HG02642 (cell line): ENCODE measurements at regions not wholly inside any gene's neighbourhood (a gene's known extent, or its start where the extent isn't known, plus 50 kb on each side); places are given as distances from the start of the nearest gene placed in this dataset.
"Not testable (repeated sequence)": the region's sequence is repeated elsewhere in the genome, so short reads cannot be mapped to it uniquely, and the experiment has no call there.

Experiments
- ATAC-seq: cut with Tn5 transposase; IDR thresholded peaks from one replicate; pipeline ENCODE4 v1.9.1; 2021; ENCODE audit warnings: mild to moderate bottlenecking; ENCODE audit not compliant: unreplicated experiment, poor library complexity

DNA sequence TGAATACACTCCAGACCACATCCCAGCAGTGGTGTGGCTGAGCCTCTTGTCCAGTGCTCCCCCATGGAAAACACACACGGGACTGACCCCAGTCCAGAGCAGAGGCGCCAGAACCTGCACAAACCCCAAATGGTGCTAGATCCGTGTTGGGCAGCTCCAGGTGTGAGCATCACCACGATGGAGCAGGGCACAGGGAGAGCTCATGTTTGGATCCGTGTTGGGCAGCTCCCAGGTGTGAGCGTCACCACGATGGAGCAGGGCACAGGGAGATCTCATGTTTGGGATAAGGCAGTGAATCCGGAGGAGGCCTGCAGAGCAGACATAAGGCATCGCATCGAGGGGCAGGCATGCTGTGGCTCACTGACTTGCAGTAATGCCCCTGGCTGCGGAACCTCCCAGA is 460.0 kb upstream of the MYT1L start:
- ATAC-seq, result no peak

DNA sequence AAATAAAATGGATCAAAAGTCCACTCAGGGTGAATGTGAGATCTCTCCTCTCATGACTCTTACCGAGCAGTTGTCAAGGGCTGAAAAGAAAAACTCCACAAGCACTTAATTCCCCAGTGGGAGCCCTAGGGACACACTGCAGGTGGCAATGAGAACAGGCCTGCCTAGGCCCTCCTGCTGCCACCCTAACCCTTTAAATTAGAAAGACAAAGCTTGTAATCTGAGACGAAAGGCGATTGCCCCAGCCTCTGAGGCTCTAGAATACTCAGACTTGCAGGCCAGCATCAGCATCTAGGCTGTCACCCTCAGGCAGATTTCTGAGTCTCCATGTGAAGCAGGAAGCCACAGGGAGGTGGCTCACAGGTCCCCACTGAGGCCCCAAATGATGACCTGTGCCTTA is 457.0 kb upstream of the MYT1L start:
- ATAC-seq, result no peak

DNA sequence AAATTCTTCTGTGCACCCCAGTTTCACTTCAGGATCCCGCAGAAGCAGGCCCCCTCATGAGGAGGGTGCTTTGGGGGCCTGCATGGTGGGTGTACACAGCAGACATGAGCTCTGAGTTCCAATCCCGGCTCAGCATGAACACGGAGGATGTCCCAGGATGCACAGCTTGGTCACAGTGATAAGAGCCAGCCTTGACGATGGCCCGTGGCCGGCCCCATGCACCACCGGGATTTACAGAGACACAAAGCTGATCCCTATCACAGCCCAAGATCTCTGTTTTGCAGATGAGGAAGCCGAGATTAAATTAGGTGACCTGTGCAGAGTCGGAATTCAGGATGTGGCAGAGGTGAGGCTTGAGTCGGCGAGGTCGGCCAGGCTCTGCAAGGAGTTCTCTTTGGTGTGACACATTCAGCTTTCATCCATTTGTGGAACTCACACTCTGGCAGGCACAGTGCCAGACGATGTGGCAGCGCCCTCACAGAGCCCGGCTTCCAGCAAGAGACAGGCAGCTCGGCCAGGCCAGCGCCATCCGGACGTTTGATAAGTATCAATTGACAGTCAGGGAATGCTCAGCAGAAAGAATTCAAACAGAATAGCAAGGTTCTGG is 456.3 kb upstream of the MYT1L start:
- no peak for ATAC-seq

DNA sequence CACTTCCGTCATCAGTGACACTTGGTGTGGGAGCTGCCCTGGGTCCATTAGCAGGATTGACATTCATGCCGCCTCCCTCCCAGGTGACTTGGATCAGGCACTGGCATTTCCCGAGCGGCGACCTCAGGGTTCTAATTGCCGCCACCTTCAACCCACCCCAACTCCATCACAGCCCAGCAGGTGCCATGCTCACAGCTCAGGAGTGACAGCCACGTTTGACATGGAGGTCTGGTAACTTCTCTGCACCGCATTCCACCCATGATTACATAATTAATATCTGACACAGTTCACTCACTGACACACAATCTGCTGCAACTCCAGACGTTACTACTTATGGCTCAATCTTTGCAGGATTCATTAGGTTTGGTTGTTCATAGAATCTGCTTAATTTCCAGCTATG is 450.9 kb upstream of the MYT1L start:
- ATAC-seq, result no peak

DNA sequence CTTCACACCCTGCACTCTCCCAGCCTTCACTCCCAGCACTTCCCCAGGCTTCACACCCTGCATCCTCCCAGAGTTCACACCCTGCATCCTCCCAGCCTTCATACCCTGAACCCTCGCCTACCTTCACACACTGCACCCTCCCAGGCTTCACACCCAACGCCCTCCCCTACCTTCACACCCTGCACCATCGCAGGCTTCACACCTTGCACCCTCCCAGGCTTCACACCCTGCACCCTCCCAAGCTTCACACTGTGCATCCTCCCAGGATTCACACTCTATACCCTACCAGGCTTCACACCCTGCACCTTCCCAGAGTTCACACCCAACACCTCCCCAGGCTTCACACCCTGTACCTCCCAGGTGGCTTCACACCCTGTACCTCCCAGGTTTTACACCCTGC is 448.7 kb upstream of the MYT1L start:
- ATAC-seq, result no peak

DNA sequence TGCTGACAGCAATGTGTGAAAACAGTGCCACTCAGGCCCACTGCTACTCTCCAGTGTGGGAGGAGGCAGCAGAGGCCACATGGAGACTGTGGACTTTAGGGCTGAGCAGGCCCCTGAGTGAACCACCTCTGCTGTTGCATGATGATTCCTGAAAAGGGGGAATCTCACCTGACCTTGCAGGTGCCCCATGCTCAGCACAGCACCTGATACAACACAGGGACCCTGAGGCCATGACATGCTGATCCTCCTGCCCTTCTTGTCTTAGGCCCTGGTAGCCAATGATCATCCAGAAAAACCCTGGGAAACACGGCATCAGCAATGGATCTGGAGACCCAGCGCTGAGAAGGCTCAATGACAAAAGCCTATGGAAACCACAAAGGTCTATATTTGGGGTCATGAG is 446.8 kb upstream of the MYT1L start:
- no peak for ATAC-seq

DNA sequence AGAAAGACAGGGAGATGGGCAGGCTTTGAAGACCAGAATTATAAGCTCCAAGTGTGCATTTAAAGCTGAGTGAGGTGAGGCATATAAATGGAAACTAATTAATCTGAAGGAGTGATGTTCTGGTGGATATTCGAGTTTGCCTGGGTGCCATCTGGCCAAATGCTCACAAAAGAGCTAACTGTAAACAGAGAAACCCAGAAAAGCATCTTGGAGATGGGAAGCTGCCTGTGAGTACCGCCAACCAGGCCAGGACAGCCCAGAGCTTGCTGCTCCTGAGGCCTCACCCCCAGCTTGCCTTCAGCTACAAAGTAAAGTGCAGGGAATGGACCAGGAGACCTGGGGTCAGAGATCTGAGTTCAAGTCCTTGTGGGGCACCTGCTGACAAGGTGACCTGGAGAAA is 446.1 kb upstream of the MYT1L start:
- no peak for ATAC-seq

DNA sequence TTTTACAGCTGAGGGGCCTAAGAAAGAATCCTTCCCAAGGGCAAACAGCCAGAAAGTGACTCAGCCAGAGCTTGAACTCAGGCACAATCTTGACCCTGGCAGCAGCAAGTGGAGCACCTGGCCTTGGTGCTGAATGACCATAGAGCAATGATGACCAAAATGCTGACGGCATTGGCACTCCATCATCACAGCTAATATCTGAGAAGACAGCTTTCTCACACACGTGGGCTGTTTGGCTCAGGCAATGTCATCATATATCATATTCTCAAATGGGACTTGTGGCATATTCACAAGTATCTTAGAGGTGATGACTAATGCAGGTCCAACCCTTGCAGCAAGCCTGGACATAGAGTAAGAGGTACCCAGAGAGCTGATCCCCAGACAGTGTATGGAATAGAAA is 443.9 kb upstream of the MYT1L start:
- ATAC-seq, result no peak

DNA sequence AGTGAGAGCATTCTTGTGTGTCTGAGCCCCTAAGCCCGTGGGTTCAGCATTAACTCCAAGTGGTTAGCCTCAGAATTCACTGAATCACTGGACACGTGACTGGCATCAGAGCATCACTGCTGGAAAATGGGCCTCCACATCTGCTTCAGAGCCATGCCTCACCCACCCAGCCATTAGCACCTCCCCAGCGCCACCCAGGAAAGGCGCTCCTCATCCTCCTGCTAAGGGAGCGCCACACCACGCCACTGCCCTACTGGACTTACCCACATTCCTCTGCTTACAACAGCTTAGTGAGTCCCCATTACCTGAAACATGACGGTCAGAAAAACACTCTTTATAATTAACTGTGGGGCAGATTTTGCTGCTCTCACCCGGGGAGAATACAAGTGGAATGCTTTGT is 442.6 kb upstream of the MYT1L start:
- no peak for ATAC-seq

DNA sequence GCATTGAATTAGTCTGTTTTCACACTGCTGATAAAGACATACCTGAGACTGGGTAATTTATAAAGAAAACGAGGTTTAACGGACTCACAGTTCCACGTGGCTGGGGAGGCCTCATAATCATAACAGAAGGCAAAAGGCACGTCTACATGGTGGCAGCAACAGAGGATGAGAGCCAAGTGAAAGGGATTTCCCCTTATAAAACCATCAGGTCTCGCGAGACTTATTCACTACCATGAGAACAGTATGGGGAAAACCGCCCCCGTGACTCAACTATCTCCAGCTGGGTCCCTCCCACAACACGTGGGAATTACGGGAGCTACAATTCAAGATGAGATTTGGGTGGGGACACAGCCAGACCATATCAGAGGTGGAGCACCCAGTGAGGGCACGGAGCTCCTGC is 442.0 kb upstream of the MYT1L start:
- ATAC-seq, result not testable (repeated sequence)

DNA sequence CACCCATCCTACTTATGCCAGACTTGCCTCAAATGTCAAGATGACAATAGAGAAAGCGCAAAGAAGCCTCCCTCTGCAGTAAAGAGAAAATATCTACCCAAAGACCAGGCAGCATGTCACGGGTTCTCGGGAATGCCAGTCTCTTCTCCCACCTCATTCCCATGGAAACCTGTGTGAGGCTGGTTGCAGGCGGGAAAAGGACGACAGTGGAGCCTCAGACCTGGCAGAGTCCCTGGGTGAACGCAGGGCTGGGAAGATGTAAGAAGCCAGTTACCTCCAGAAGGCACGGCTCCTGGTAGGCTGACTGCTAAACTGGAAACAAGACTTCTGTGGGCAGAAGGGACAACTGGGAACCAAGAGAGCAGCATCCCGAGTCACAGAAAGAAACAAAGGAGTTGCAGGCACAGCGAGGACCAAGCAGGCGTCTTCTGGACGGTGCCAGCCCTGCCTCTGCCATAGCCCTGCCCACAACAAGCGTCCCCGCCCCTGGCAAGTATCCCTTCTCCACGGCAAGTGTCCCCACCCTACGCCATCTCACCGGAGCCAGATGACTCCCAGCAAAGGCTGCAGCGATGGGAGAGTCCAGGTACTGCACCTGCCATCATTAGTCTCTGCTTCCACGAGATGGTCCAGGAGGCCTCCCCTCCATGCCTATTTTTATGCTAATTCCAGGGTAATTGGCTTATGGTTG is 440.8 kb upstream of the MYT1L start:
- ATAC-seq, result no peak

DNA sequence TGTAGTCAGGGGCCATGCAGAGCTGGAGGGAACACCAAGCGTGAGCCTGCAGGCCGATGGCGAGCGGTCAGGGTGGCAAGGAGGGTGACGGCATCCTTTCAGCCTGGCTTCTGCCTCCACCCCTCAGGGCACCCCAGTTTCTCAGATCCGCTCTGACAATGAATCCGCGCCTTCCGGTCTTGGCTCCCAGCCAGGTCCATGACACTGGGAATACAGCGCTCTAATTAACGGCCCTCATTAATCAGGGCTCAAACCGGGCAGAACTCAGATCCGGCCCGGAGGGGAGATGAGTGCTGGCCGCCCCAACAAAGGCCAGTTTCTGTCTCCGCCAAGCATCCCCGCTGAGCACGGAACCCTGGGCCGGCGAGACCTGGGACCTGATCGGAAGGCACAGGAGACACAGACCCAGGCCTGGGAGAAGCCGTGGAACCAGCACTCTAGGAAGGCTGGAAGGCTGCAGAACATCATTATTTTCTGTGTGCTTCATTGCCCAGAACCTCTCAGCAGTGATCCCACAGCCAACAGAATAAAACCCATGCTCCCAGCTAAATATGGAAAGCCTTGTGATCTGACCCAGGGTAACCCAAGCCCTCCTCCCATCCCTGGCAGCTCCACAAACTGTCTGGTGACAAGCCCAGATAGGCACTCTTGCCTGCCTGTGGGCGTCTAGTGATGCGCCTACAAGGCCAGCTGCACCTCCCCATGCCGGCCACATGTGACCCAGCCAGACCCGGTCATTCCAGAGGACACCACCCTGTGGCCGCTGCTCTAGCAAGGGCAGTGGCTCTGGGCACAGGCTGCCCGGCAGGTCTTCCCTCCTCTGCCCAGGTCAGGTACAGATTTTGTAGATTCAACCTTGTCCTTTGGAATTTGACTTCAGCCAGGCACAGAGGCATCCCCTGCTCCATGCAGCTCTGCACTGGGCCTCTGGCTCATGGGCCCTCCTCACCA is 438.7 kb upstream of the MYT1L start:
- ATAC-seq, result no peak

DNA sequence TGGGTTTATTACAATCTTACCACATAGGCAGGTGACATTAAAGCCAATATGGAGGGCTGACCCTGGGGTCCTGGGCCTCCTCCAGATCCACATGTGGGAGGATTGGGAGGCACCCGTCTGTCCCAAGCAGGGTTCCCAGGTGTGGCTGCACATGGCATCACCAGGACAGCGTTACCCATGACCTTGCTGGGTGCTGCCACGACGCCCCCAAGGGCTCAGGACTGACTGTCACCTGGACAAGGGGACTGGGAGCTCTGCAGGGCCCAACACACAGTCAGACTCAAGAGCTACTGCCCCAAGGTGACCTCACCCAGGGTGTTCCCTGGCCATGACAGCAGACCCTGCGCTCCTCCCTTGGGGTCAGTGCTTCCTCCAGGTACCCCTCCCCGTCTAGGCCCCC is 437.4 kb upstream of the MYT1L start:
- ATAC-seq, result no peak

DNA sequence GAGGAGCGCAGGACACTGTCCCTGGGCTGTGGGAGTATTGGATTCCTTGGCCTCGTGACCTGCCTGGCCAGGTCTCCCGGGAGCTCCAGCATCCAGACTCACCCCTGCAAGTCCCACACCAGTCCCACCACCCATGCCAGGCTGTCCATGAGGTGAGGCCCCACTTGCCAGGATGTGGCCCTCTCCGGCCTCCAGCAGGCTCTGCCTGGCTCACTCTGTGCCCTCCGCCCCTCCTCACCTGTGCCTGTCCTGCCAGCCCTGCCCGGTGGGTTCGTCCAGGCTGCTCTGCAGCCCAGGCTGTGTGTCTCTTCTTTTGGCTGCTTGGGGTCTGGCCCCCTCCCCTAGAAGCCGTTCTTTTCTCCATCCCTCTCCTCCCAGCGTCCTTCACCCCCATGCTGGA is 436.8 kb upstream of the MYT1L start:
- ATAC-seq, result no peak

DNA sequence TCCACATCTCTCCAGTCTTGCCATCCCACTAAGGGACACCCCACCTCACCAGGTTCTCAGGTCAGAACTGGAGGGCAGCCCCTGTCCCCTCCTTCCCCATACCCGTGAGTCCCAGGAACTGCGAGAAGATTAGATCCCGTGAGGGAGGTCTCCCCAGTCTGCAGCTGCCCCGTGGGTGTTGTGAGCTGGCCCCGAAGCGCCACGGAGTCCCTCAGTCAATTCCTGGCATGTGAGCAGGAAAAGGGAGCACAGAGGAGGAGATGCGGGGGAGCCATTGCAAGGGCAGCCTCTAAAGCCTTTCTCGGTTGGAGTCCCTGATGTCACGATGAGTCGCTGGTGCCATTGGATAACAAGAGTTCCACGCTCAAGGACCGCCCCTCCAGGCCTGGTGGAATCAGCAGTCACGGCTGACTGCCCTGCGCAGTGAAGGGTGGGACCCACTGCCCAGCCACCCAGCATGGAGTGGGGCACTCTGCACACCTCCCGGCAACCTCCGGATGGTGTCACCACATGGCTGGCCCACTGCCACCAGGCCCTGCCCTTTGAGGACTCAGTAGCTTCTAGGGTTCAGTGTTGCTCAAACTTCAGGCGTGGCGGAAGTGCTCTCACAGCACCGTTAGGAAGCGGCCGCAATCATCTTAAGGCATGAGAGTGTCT is 434.9 kb upstream of the MYT1L start:
- no peak for ATAC-seq

DNA sequence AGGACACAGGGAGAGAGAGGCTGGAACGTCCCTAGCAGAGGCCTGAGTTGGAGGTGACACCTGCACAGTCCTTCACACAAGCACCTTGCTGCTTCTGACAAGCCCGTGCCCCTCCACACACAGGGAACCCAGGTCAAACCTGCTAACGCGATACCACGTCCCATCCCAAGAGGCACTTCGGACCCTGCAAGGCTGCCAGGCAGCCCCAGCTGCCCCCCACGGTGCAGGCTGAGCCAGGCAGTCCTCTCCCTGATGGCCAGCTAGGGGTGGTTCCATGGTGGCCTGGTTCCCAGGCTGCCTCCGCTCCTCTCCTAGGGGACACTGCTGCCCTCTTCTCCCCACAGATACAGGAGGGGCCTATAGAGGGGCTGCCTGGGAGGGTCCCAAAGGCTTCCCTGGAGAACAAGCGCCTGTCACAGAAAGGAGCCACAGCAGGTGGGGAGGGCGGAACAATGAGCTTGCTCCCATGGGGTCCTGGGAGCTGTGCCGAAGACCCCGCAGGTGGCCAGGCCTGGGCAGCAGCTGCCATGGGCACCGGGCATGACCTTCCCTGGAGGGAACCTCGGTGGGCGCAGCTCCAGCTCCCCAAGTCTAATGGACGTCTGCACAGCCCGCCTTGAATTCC is 434.2 kb upstream of the MYT1L start:
- no peak for ATAC-seq

DNA sequence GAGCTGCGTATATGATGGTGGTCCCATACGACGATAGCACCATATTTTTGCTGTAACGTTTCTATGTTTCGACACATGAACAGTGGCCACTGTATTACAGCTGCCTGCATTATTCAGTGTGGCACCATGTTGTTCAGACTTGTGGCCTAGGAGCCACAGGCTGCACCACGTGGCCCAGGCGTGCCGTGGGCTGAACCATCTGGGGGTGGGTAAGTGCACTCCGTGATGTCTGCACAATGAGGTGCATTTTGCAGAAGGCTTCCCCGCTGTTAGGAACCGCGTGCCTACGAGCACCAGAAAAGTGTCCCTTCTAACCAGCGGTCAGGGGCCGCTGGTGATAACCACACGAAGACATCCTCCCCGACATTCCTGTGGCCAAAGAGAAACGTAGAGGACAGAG is 433.7 kb upstream of the MYT1L start:
- no peak for ATAC-seq

DNA sequence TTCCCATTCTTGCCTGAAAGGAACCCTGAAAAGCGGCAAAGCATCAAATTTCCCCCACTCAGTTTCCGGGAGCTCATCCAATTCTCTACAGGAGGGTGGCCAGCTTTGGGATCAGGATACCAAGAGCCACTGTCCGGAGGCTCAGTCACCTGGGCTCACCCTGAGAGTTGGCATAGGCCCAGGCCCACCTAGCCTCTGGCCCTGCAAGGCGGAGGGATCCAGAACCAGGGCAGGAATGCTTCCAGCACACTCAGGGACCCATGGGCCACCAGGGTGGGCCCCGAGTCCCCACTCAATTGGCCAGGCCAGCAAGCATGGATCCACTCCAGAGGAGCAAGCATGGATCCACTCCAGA is 432.9 kb upstream of the MYT1L start:
- ATAC-seq, result no peak

DNA sequence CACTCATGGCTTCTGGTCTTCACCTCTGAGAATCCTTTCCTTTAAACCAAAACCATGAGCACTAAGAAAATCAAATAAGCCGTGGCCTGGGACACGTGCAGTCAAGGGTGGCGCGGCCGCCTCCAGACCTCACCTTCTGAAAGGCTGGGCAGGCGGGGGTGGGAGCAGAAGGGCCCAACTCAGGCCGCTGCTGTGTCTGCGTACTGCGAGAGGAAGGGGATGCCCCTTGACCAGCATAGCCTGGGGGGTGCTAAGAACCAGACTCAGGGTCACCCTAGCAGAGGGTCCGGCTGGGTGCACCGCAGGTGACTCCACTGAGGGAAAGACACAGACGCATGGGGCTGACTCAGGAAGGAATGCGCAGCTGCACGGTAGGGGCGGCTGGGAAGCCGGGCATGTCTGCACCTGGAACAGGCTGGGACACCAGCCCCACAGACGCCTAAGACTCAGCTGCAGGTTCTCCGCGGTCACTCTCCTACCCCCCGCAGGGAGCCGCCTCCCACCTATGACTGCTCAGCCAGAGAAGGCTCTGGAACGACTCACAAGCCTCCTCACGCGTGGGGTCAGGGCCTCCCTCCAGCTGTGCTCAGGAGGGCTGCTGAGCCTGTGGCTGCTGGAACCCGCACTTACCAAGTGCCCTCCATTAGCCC is 432.4 kb upstream of the MYT1L start:
- no peak for ATAC-seq

DNA sequence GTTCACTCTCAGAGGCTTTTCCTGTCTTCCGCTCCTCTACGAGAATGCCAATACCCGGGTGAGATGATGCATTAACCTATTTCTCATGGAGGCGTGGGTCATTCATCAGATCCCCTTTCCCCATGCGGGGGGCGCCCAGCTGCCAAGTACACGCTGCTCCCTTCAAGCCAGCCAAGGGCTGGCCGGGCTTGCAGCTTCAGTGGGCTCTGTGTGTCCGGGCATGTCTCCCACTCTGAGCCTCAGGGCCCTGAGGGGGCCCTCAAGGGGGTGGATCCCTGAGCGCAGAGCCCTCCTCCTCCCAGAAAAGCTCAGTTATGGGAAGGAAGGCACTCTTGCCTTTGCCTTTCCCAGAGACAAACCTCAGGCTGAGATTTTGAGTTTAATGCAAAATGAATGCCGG is 431.8 kb upstream of the MYT1L start:
- no peak for ATAC-seq
